ENCODE measurements at regions not wholly inside any gene's neighbourhood (a gene's known extent, or its start where the extent isn't known, plus 50 kb on each side); places are given as distances from the start of the nearest gene placed in this dataset.

GRCh38 chr2:198817536-198817935 is 640.2 kb downstream of the SATB2 start:
- TF ChIP-seq TEAD4 (CRISPR knock-in tag; IDR thresholded peaks at IDR 0.05), result no peak
- no peak for TF ChIP-seq SMAD3 (CRISPR knock-in tag; IDR thresholded peaks at IDR 0.05; ENCODE audit: borderline replicate concordance)
- TF ChIP-seq NFATC4 (CRISPR knock-in tag; IDR thresholded peaks at IDR 0.05), result no peak
- TF ChIP-seq ZSCAN18 (CRISPR knock-in tag; IDR thresholded peaks at IDR 0.05), result no peak
- TF ChIP-seq PREB (CRISPR knock-in tag; IDR thresholded peaks at IDR 0.05; ENCODE audit: borderline replicate concordance), result no peak
- TF ChIP-seq ZMAT4 (CRISPR knock-in tag; IDR thresholded peaks at IDR 0.05), result no peak
- no peak for TF ChIP-seq ZBTB21 (CRISPR knock-in tag; IDR thresholded peaks at IDR 0.05; ENCODE audit: borderline replicate concordance)
- TF ChIP-seq ATF1 (CRISPR knock-in tag; IDR thresholded peaks at IDR 0.05), result no peak
- TF ChIP-seq HMGXB4 (CRISPR knock-in tag; IDR thresholded peaks at IDR 0.05), result no peak
- Mint-ChIP-seq H3K4me3 (no peak overlapping the region), H3K27ac (no peak overlapping the region), H3K4me1 (no peaks in the 10 kb centered on the region), H3K9me3 (peaks cover 10% of the 10 kb centered on the region), H3K27me3 (ENCODE audit: low read depth) (no peaks in the 10 kb centered on the region), H3K36me3 (no peaks in the 10 kb centered on the region)
- POLR2A ChIA-PET, result no interaction called here
- DNase-seq (ENCODE audit: low spot score), result no peak
- no peak for ATAC-seq
- CTCF ChIA-PET, result no interaction called here

- DNase-seq (ENCODE audit: low spot score) (no peak), ATAC-seq (no peak)
- no peaks in the 10 kb centered on the region for H3K36me3 Mint-ChIP-seq
- H3K27ac Mint-ChIP-seq, result no peak overlapping the region
- H3K4me1 Mint-ChIP-seq, result no peaks in the 10 kb centered on the region
- ChIA-PET POLR2A (no interaction called here), CTCF (no interaction called here)
- no peaks in the 10 kb centered on the region for H3K27me3 Mint-ChIP-seq (ENCODE audit: low read depth)
- no peaks in the 10 kb centered on the region for H3K9me3 Mint-ChIP-seq
- H3K4me3 Mint-ChIP-seq, result no peak overlapping the region
- TF ChIP-seq PRDM15 (CRISPR knock-in tag; IDR thresholded peaks at IDR 0.05) (no peak), ARID4B (CRISPR knock-in tag; IDR thresholded peaks at IDR 0.05; ENCODE audit: borderline replicate concordance) (no peak), IRF1 (CRISPR knock-in tag; IDR thresholded peaks at IDR 0.05) (no peak)
Observed at GRCh38 chr2:198815626-198816025, 642.1 kb downstream of the SATB2 start.

Data from WTC11 (cell line).